ENCODE measurements at regions not wholly inside any gene's neighbourhood (a gene's known extent, or its start where the extent isn't known, plus 50 kb on each side); places are given as distances from the start of the nearest gene placed in this dataset.

DNA sequence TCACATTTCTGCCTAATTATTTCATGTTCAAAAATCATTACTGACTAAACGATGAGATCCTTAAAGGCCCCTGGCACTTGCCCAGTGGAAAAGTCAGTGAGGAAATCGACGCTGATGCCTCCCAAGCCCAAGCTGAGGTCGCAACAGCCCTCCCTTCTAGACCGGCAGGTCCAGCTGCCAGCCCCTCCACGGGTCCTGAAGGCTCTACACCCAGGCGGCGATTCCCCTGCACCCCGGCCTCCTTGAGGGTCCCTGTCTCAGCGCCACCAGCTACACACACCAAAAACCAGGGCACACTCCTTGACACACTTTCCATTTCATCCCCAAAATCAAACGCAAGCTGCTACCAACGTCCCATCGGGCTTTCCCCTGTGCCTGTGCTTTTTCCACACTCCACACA, 200.1 kb upstream of the RNF32 start:
- TF ChIP-seq, protein P1, sequence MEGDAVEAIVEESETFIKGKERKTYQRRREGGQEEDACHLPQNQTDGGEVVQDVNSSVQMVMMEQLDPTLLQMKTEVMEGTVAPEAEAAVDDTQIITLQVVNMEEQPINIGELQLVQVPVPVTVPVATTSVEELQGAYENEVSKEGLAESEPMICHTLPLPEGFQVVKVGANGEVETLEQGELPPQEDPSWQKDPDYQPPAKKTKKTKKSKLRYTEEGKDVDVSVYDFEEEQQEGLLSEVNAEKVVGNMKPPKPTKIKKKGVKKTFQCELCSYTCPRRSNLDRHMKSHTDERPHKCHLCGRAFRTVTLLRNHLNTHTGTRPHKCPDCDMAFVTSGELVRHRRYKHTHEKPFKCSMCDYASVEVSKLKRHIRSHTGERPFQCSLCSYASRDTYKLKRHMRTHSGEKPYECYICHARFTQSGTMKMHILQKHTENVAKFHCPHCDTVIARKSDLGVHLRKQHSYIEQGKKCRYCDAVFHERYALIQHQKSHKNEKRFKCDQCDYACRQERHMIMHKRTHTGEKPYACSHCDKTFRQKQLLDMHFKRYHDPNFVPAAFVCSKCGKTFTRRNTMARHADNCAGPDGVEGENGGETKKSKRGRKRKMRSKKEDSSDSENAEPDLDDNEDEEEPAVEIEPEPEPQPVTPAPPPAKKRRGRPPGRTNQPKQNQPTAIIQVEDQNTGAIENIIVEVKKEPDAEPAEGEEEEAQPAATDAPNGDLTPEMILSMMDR (IDR thresholded peaks at IDR 0.05): no peak
- Histone ChIP-seq H3K27ac (no peak overlapping the region), H3K4me3 (no peak overlapping the region)
- DNase-seq (ENCODE audit: low spot score): no peak

DNA sequence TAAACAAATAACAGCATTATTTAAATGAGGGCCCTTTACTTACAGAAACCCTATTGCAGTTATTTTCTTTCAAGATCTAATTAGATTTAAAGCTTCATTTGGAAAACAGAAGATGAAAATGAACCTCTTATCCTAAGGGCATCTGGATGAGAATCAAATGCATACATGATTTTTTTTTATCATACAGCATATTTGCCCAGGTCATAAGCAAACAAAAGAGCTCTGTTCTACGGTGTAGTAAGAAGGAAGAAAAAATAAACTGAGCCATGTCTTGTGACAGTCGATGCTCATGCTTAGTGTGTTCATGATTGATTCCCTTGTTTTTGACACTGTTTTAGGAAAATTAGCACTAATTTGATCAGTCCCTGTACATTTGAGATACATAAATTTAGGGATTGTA, 202.6 kb upstream of the RNF32 start:
- Histone ChIP-seq H3K27ac (no peak overlapping the region), H3K4me3 (no peak overlapping the region)
- TF ChIP-seq, protein P1 (IDR thresholded peaks at IDR 0.05): no peak
- no peak for DNase-seq (ENCODE audit: low spot score)

DNA sequence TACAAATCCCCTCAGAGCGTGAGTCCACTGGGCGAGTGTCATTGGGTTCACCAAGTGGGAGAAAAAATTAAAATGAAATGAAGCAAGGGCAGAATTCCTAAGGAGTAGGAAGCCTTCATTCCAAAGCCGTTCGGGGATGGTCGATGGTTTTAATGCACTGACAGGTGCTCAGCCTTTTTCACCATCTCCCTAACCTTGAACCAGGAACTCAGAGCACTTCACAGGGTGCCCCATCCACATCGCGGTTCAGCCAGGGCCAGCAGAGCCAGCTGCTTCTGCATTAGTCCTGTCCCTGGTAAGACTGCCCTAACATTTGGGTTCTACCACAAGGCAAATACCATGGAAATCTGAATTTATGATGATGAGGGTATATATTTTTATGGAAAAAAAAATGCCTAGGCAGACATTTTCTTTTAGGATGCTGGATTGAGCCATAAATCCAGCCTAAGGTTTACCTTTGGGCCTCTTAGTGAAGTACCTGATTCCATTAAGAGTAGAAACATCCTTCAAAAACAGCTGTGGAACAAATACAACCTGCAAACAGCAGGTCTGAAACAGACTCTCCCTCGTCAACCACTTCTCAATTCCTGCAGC, 203.5 kb upstream of the RNF32 start:
- no peak overlapping the region for H3K27ac ChIP-seq
- TF ChIP-seq, protein P1 (IDR thresholded peaks at IDR 0.05): no peak
- no peak for DNase-seq (ENCODE audit: low spot score)
- H3K4me3 ChIP-seq: no peak overlapping the region

DNA sequence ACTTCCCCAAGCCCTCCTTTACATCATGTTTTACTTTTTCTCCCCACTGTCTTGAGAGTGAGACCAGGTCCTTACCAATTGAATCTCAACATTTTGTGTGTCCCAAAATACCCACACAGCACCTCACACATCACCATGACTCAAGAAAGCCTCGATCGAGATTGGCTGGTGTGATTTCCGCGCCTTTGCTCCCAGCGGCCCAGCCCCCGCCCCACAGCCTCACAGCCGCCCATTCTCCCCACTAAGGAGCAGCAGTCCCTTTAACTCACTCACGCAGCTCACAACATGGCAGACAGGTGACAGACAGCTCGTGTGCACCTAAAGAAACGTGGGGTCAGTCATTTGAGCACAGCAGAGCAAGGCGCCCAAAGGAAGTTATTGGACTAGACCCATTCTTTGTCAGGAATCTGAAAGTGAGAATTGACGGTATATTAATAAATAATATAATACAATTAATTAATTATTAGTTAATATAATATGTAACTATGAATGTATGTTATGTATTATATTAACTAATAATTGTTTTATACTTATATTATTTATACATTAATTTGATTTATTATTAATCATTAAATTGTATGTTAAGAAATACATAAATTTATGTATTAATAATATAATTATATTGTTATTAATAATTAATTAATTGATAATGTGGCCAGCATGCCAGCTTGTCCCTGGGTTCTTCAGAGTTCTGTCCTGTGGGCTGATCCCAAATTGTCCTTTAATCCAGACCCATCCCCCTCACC, 204.9 kb upstream of the RNF32 start:
- no peak overlapping the region for H3K27ac ChIP-seq
- TF ChIP-seq, protein P1 (IDR thresholded peaks at IDR 0.05): no peak
- DNase-seq (ENCODE audit: low spot score): no peak
- H3K4me3 ChIP-seq: no peak overlapping the region

DNA sequence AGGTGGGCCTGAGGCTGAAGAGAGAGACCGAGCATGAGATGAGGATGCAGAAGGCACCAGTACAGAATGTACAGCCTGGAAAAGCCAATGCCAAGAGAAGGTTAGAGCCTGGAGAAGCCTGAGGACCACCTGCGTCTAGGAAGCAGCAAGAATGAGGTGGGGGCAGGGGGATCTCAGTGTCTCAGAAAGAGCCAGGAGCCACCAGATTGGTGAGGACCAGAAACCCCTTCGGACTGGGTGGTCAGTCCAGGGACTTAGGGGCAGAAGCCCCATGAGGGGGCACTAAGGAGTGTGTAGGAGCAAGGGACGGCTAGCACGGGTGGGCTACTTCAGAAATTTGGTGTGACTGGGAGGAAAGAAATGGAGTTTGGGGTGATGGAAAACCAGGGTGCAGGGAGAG, 205.9 kb upstream of the RNF32 start:
- DNase-seq (ENCODE audit: low spot score): no peak
- H3K27ac ChIP-seq: no peak overlapping the region
- H3K4me3 ChIP-seq: no peak overlapping the region
- TF ChIP-seq, protein P1 (IDR thresholded peaks at IDR 0.05): no peak

DNA sequence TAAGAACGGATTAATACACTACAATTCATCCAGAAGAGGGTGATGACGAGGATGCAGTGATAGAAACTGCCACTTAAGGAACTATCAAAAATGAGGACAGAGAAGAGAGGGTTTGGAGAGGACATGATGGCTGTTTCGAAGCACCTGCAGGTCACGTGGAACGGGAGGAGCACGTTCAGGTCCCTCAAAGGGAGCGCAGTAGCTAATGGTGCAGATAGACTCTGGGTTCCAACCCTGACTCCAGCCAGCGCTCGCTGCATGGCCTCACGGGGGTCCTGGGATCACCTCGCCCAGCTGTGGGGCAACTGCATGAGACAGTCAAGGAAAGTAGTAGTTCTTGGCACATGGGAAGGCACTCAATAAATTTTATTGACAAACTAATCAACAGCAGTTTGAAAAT, 208.6 kb upstream of the RNF32 start:
- TF ChIP-seq, protein P1 (IDR thresholded peaks at IDR 0.05): no peak
- no peak for DNase-seq (ENCODE audit: low spot score)
- Histone ChIP-seq H3K4me3 (no peak overlapping the region), H3K27ac (no peak overlapping the region)

DNA sequence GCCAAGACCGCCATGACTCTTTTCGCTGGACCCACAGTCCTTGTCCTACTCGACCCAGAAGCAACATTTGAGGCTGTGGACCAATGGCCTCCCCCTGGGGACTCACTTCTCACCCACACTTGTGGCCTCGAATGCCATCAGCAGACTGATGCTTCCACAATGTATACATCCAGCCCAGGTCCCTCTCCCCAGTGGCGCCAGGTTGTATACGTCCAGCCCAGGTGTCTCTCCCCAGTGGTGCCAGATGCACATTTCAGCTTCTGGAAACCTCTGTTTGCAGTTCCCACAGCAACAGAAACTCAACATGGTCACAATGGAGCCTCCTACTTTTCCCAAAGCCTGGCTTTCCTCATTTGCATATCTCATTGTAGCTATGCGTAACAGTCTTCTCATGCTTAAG, 210.5 kb upstream of the RNF32 start:
- Histone ChIP-seq H3K27ac (no peak overlapping the region), H3K4me3 (no peak overlapping the region)
- DNase-seq (ENCODE audit: low spot score): no peak
- TF ChIP-seq, protein P1 (IDR thresholded peaks at IDR 0.05): no peak

Measured in coronary artery (tissue), 2 donors.